B cell (primary cell): ENCODE measurements at regions not wholly inside any gene's neighbourhood (a gene's known extent, or its start where the extent isn't known, plus 50 kb on each side); places are given as distances from the start of the nearest gene placed in this dataset.

Experiments used
- EZH2 ChIP-seq: IDR thresholded peaks from 2 replicates; pipeline ENCODE4 v1.6.1; 2012; ENCODE audit warnings: borderline replicate concordance, low read depth, mild to moderate bottlenecking, moderate library complexity, low read length; ENCODE audit not compliant: insufficient read depth, poor library complexity, severe bottlenecking
- TF ChIP-seq, protein P1 (sequence below): fragments of 200-600 bp; IDR thresholded peaks from one replicate; pipeline ENCODE4 v1.8.0; 2022; ENCODE audit warnings: antibody characterized with exemption, mild to moderate bottlenecking

DNA sequence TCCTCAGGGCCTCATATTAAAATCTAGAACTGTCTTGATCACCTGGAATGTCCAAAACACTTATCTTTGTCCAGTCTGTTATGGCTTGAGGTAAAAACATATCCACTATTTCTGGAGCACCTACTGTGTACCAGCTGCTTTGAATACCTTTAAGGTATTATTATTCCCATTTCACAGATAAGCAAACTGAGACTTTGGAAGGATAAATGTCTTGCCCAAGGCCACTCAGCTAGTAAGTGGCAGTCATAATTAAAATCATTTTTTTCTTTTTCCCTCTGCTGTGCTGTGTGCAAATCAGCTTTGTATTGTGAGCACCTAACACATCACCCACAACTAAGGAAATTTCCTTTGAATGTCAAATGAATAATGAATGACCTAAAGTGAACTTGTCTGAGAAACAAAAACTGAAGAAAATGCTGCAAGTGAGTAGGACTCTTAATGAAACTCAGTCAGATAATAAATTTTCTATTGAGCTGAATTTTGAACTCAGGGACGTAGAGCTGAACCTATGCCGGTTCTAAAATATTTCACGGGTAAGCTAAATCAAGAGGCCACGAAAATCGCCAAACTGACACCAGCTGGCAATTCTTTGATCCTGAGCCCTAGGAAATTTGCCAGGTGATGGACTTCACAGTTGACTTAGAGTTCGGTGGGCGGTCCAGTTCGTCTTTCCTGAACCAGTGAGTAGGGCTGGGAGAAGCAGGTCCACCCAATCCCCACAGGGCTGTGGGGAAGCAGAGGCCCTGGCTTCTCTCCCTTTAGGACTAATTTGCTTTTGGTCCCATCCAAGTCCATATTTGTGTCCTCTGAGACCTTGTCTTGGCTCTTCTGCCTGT is 159.7 kb upstream of the PWP1 start:
- no peak for TF ChIP-seq EZH2
- TF ChIP-seq, protein P1, sequence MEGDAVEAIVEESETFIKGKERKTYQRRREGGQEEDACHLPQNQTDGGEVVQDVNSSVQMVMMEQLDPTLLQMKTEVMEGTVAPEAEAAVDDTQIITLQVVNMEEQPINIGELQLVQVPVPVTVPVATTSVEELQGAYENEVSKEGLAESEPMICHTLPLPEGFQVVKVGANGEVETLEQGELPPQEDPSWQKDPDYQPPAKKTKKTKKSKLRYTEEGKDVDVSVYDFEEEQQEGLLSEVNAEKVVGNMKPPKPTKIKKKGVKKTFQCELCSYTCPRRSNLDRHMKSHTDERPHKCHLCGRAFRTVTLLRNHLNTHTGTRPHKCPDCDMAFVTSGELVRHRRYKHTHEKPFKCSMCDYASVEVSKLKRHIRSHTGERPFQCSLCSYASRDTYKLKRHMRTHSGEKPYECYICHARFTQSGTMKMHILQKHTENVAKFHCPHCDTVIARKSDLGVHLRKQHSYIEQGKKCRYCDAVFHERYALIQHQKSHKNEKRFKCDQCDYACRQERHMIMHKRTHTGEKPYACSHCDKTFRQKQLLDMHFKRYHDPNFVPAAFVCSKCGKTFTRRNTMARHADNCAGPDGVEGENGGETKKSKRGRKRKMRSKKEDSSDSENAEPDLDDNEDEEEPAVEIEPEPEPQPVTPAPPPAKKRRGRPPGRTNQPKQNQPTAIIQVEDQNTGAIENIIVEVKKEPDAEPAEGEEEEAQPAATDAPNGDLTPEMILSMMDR, result no peak
